ENCODE measurements at regions not wholly inside any gene's neighbourhood (a gene's known extent, or its start where the extent isn't known, plus 50 kb on each side); places are given as distances from the start of the nearest gene placed in this dataset.
"Not testable (repeated sequence)": the region's sequence is repeated elsewhere in the genome, so short reads cannot be mapped to it uniquely, and the experiment has no call there.

DNA sequence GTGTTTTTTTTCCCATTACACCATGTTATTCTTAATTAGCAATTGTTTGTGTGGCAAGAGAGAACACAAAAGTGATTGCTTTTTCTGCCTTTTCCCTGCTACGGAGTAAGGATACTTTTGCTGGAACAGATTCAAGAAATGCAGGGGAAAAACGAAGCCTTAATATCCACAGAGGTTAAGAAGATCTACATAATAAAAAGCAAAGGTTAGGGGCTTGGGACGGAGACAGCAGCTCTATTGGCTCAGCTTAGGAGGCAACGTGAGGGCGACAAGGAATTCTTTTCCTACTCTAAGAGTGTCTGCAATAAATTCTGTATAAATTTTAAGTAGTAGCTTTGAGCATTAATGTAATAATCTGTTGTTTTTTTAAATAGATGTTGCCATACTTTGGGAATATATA, 693.3 kb downstream of the DTWD2 start:
- no peaks in the 10 kb centered on the region for H3K27me3 ChIP-seq (ENCODE audit: insufficient read depth, low read depth, low read length)
- no peaks in the 10 kb centered on the region for H3K36me3 ChIP-seq (ENCODE audit: insufficient read depth, low read length)
- H3K4me3 ChIP-seq (ENCODE audit: low read length), result no peak overlapping the region
- no peaks in the 10 kb centered on the region for H3K9me3 ChIP-seq (ENCODE audit: low read length)
- no peak overlapping the region for H3K27ac ChIP-seq (ENCODE audit: low read length)
- no peak overlapping the region for H3K4me2 ChIP-seq (ENCODE audit: low read length)
- H3F3A ChIP-seq (ENCODE audit: insufficient read depth, low read length, poor library complexity, severe bottlenecking), result no peaks in the 10 kb centered on the region
- H4K20me1 ChIP-seq (ENCODE audit: insufficient read depth), result no peaks in the 10 kb centered on the region
- H3K9ac ChIP-seq (ENCODE audit: low read length), result no peak overlapping the region
- TF ChIP-seq EZH2 (IDR thresholded peaks at IDR 0.05; ENCODE audit: borderline replicate concordance, insufficient read depth, low read length, poor library complexity, severe bottlenecking), result no peak
- no peak for TF ChIP-seq RAD21 (conservative IDR thresholded peaks at IDR 0.05)
- TF ChIP-seq EP300 (conservative IDR thresholded peaks at IDR 0.05; ENCODE audit: poor library complexity, severe bottlenecking), result no peak
- TF ChIP-seq POLR2AphosphoS5 (IDR thresholded peaks at IDR 0.05), result no peak
- no peaks in the 10 kb centered on the region for H3K9me2 ChIP-seq (ENCODE audit: insufficient read depth, low read length)
- H3K79me2 ChIP-seq (replicated peaks; ENCODE audit: insufficient read depth, low read length), result no peaks in the 10 kb centered on the region
- no peak overlapping the region for H2AFZ ChIP-seq (ENCODE audit: low read depth, low read length)

DNA sequence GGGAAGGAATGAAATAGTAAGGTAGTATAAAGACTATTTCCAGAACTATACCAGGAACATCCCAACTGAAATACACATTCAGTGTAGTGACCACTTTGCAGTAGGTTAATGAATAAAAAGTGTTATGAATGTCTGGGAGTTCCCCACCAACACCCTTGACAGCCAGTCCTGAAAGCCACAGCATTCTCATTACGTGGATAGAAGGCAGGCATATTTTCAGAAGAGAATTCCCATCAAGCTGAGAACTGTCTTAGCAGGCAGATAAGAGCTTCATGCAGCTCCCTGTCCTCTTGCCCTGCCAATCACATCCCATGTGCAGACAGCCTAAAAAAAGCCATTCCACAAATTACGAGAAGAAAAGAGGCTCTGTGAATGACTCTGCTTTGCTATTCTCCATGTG, 695.0 kb downstream of the DTWD2 start:
- Histone ChIP-seq H3K27me3 (ENCODE audit: insufficient read depth, low read depth, low read length) (no peaks in the 10 kb centered on the region), H3K27ac (ENCODE audit: low read length) (no peak overlapping the region), H3K9me2 (ENCODE audit: insufficient read depth, low read length) (no peaks in the 10 kb centered on the region), H3K36me3 (ENCODE audit: insufficient read depth, low read length) (no peaks in the 10 kb centered on the region), H3F3A (ENCODE audit: insufficient read depth, low read length, poor library complexity, severe bottlenecking) (no peaks in the 10 kb centered on the region), H3K4me3 (ENCODE audit: low read length) (no peak overlapping the region), H4K20me1 (ENCODE audit: insufficient read depth) (no peaks in the 10 kb centered on the region), H3K4me2 (ENCODE audit: low read length) (no peak overlapping the region), H3K9me3 (ENCODE audit: low read length) (no peaks in the 10 kb centered on the region), H3K9ac (ENCODE audit: low read length) (no peak overlapping the region), H2AFZ (ENCODE audit: low read depth, low read length) (no peak overlapping the region), H3K79me2 (replicated peaks; ENCODE audit: insufficient read depth, low read length) (no peaks in the 10 kb centered on the region)
- TF ChIP-seq EZH2 (IDR thresholded peaks at IDR 0.05; ENCODE audit: borderline replicate concordance, insufficient read depth, low read length, poor library complexity, severe bottlenecking) (no peak), EP300 (conservative IDR thresholded peaks at IDR 0.05; ENCODE audit: poor library complexity, severe bottlenecking) (peak; percentile 82), RAD21 (conservative IDR thresholded peaks at IDR 0.05) (no peak), POLR2AphosphoS5 (IDR thresholded peaks at IDR 0.05) (peak; percentile 55), SMC3 (conservative IDR thresholded peaks at IDR 0.05; ENCODE audit: poor library complexity) (no peak)
- TF ChIP-seq, protein P1, sequence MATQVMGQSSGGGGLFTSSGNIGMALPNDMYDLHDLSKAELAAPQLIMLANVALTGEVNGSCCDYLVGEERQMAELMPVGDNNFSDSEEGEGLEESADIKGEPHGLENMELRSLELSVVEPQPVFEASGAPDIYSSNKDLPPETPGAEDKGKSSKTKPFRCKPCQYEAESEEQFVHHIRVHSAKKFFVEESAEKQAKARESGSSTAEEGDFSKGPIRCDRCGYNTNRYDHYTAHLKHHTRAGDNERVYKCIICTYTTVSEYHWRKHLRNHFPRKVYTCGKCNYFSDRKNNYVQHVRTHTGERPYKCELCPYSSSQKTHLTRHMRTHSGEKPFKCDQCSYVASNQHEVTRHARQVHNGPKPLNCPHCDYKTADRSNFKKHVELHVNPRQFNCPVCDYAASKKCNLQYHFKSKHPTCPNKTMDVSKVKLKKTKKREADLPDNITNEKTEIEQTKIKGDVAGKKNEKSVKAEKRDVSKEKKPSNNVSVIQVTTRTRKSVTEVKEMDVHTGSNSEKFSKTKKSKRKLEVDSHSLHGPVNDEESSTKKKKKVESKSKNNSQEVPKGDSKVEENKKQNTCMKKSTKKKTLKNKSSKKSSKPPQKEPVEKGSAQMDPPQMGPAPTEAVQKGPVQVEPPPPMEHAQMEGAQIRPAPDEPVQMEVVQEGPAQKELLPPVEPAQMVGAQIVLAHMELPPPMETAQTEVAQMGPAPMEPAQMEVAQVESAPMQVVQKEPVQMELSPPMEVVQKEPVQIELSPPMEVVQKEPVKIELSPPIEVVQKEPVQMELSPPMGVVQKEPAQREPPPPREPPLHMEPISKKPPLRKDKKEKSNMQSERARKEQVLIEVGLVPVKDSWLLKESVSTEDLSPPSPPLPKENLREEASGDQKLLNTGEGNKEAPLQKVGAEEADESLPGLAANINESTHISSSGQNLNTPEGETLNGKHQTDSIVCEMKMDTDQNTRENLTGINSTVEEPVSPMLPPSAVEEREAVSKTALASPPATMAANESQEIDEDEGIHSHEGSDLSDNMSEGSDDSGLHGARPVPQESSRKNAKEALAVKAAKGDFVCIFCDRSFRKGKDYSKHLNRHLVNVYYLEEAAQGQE (IDR thresholded peaks at IDR 0.05; ENCODE audit: borderline replicate concordance), result peak; percentile 62

DNA sequence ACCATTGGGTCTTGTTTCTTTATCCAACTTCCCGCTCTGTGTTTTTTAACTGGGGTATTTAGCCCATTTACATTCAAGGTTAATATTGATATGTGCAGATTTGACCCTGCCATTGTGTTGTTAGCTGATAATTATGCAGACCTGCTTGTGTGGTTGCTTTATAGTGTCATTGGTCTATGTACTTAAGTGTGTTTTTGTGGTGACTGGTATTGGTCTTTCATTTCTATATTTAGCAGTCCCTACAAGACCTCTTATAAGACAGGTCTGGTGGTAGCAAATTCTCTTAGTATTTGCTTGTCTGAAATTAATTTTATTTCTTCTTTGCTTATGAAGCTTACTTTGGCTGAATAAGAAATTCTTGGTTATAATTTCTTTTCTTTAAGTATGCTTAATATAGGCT, 698.1 kb downstream of the DTWD2 start:
- TF ChIP-seq, protein P2, sequence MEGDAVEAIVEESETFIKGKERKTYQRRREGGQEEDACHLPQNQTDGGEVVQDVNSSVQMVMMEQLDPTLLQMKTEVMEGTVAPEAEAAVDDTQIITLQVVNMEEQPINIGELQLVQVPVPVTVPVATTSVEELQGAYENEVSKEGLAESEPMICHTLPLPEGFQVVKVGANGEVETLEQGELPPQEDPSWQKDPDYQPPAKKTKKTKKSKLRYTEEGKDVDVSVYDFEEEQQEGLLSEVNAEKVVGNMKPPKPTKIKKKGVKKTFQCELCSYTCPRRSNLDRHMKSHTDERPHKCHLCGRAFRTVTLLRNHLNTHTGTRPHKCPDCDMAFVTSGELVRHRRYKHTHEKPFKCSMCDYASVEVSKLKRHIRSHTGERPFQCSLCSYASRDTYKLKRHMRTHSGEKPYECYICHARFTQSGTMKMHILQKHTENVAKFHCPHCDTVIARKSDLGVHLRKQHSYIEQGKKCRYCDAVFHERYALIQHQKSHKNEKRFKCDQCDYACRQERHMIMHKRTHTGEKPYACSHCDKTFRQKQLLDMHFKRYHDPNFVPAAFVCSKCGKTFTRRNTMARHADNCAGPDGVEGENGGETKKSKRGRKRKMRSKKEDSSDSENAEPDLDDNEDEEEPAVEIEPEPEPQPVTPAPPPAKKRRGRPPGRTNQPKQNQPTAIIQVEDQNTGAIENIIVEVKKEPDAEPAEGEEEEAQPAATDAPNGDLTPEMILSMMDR (IDR thresholded peaks at IDR 0.05; ENCODE audit: poor library complexity, severe bottlenecking), result no peak
- TF ChIP-seq, protein P1 (IDR thresholded peaks at IDR 0.05; ENCODE audit: borderline replicate concordance), result no peak
- no peak for TF ChIP-seq RAD21 (conservative IDR thresholded peaks at IDR 0.05)
- TF ChIP-seq POLR2AphosphoS5 (IDR thresholded peaks at IDR 0.05), result no peak
- TF ChIP-seq MXI1 (conservative IDR thresholded peaks at IDR 0.05; ENCODE audit: poor library complexity, severe bottlenecking), result no peak
- TF ChIP-seq EZH2 (IDR thresholded peaks at IDR 0.05; ENCODE audit: borderline replicate concordance, insufficient read depth, low read length, poor library complexity, severe bottlenecking), result no peak
- no peak for TF ChIP-seq SMC3 (conservative IDR thresholded peaks at IDR 0.05; ENCODE audit: poor library complexity)
- TF ChIP-seq TAF1 (IDR thresholded peaks at IDR 0.05; ENCODE audit: low read depth), result no peak
- no peak for TF ChIP-seq EP300 (conservative IDR thresholded peaks at IDR 0.05; ENCODE audit: poor library complexity, severe bottlenecking)
- Histone ChIP-seq H4K20me1 (ENCODE audit: insufficient read depth) (no peaks in the 10 kb centered on the region), H3K79me2 (replicated peaks; ENCODE audit: insufficient read depth, low read length) (no peaks in the 10 kb centered on the region), H3K4me3 (ENCODE audit: low read length) (no peak overlapping the region), H3K9me3 (ENCODE audit: low read length) (no peaks in the 10 kb centered on the region), H3K4me2 (ENCODE audit: low read length) (no peak overlapping the region), H3K9me2 (ENCODE audit: insufficient read depth, low read length) (no peaks in the 10 kb centered on the region), H3K36me3 (ENCODE audit: insufficient read depth, low read length) (no peaks in the 10 kb centered on the region), H3K27ac (ENCODE audit: low read length) (no peak overlapping the region), H3K9ac (ENCODE audit: low read length) (no peak overlapping the region), H2AFZ (ENCODE audit: low read depth, low read length) (no peak overlapping the region), H3F3A (ENCODE audit: insufficient read depth, low read length, poor library complexity, severe bottlenecking) (no peaks in the 10 kb centered on the region), H3K27me3 (ENCODE audit: insufficient read depth, low read depth, low read length) (no peaks in the 10 kb centered on the region)

DNA sequence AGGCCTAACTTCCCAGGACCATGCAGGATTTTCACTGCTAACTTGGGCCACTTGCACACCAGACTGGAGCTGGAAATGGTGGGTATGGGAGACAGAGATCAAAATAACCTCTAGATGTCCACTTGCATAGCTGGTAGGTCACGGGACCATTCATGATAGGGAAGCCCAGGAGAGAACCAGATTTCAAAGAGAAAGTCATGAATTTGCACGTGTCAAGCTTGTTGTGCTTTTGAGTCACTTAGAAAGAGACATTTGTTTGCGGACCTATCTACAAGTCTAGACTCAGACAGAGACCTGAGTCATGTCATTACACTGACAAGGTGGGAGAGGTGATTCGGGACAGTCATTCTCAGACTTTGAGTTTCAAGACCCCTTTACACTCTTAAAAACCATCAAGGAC, 704.1 kb downstream of the DTWD2 start:
- H2AFZ ChIP-seq (ENCODE audit: low read depth, low read length); H3K9ac ChIP-seq (ENCODE audit: low read length); H4K20me1 ChIP-seq (ENCODE audit: insufficient read depth): not testable (repeated sequence)

More for the DNA sequence above, 704.1 kb downstream of the DTWD2 start:
- not testable (repeated sequence) for H3K27me3 ChIP-seq (ENCODE audit: insufficient read depth, low read depth, low read length); H3K79me2 ChIP-seq (replicated peaks; ENCODE audit: insufficient read depth, low read length); H3K9me2 ChIP-seq (ENCODE audit: insufficient read depth, low read length); H3F3A ChIP-seq (ENCODE audit: insufficient read depth, low read length, poor library complexity, severe bottlenecking); H3K4me2 ChIP-seq (ENCODE audit: low read length); H3K27ac ChIP-seq (ENCODE audit: low read length); H3K4me3 ChIP-seq (ENCODE audit: low read length); H3K9me3 ChIP-seq (ENCODE audit: low read length); H3K36me3 ChIP-seq (ENCODE audit: insufficient read depth, low read length)
